ENCODE measurements at regions not wholly inside any gene's neighbourhood (a gene's known extent, or its start where the extent isn't known, plus 50 kb on each side); places are given as distances from the start of the nearest gene placed in this dataset.

GRCh38 chr11:119580081-119580480 is 148.9 kb downstream of the NECTIN1 start:
- Histone ChIP-seq H3K4me1 (ENCODE audit: low read depth) (peaks cover 12% of the 10 kb centered on the region), H3K4me3 (no peak overlapping the region), H3K36me3 (ENCODE audit: low read depth) (no peaks in the 10 kb centered on the region), H3K9me3 (no peaks in the 10 kb centered on the region)
- ATAC-seq (no peak), DNase-seq (no peak)
- no peak for TF ChIP-seq CTCF (IDR thresholded peaks at IDR 0.05)
- intact Hi-C loops (cut with DNase I, micrococcal nuclease), result no loop called here

GRCh38 chr11:119578521-119579191 is 150.3 kb downstream of the NECTIN1 start:
- no peak overlapping the region for H3K4me3 ChIP-seq
- no peaks in the 10 kb centered on the region for H3K36me3 ChIP-seq (ENCODE audit: low read depth)
- H3K4me1 ChIP-seq (ENCODE audit: low read depth), result no peaks in the 10 kb centered on the region
- ATAC-seq (no peak), DNase-seq (no peak)
- H3K9me3 ChIP-seq, result no peaks in the 10 kb centered on the region
- TF ChIP-seq CTCF (IDR thresholded peaks at IDR 0.05), result no peak
- intact Hi-C loops (cut with DNase I, micrococcal nuclease), result no loop called here

GRCh38 chr11:119573858-119574257 is 150.9 kb upstream of the THY1 start:
- TF ChIP-seq CTCF (IDR thresholded peaks at IDR 0.05), result no peak
- Histone ChIP-seq H3K4me3 (no peak overlapping the region), H3K4me1 (ENCODE audit: low read depth) (no peaks in the 10 kb centered on the region), H3K9me3 (no peaks in the 10 kb centered on the region), H3K36me3 (ENCODE audit: low read depth) (no peaks in the 10 kb centered on the region)
- intact Hi-C loops (cut with DNase I, micrococcal nuclease), result no loop called here
- ATAC-seq, result no peak
- DNase-seq, result no peak

- DNase-seq (no peak), ATAC-seq (no peak)
- intact Hi-C loops (cut with DNase I, micrococcal nuclease), result no loop called here
- H3K36me3 ChIP-seq (ENCODE audit: low read depth), result no peaks in the 10 kb centered on the region
- H3K9me3 ChIP-seq, result no peaks in the 10 kb centered on the region
- H3K4me1 ChIP-seq (ENCODE audit: low read depth), result no peaks in the 10 kb centered on the region
- no peak for TF ChIP-seq CTCF (IDR thresholded peaks at IDR 0.05)
- no peak overlapping the region for H3K4me3 ChIP-seq
Measured at GRCh38 chr11:119572481-119573424, 149.8 kb upstream of the THY1 start.

GRCh38 chr11:119571311-119571710 is 148.3 kb upstream of the THY1 start:
- no peak for ATAC-seq
- intact Hi-C loops (cut with DNase I, micrococcal nuclease), result no loop called here
- Histone ChIP-seq H3K4me3 (no peak overlapping the region), H3K4me1 (ENCODE audit: low read depth) (no peaks in the 10 kb centered on the region), H3K36me3 (ENCODE audit: low read depth) (no peaks in the 10 kb centered on the region), H3K9me3 (no peaks in the 10 kb centered on the region)
- DNase-seq, result no peak
- no peak for TF ChIP-seq CTCF (IDR thresholded peaks at IDR 0.05)

All from mucosa of descending colon (tissue), 3 donors.